ENCODE measurements at regions not wholly inside any gene's neighbourhood (a gene's known extent, or its start where the extent isn't known, plus 50 kb on each side); places are given as distances from the start of the nearest gene placed in this dataset.
"Not testable (repeated sequence)": the region's sequence is repeated elsewhere in the genome, so short reads cannot be mapped to it uniquely, and the experiment has no call there.

DNA sequence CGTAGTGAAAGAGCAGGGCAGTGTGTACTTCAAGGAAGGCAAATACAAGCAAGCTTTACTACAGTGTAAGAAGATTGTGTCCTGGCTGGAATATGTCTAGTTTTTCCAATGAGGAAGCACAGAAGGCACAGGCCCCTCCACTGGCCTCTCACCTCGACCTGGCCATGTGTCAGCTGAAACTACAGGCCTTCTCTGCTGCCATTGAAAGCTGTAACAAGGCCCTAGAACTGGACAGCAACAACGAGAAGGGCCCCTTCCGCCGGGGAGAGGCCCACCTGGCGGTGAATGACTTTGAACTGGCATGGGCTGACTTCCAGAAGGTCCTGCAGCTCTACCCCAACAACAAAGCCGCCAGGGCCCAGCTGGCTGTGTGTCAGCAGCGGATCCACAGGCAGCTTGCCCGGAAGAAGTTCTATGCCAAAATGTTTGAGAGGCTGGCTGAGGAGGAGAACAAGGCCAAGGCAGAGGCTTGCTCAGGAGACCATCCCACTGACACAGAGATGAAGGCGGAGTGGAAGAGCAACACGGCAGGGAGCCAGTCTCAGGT is 202.2 kb downstream of the SPATA31A6 start:
- TF ChIP-seq, protein P1, sequence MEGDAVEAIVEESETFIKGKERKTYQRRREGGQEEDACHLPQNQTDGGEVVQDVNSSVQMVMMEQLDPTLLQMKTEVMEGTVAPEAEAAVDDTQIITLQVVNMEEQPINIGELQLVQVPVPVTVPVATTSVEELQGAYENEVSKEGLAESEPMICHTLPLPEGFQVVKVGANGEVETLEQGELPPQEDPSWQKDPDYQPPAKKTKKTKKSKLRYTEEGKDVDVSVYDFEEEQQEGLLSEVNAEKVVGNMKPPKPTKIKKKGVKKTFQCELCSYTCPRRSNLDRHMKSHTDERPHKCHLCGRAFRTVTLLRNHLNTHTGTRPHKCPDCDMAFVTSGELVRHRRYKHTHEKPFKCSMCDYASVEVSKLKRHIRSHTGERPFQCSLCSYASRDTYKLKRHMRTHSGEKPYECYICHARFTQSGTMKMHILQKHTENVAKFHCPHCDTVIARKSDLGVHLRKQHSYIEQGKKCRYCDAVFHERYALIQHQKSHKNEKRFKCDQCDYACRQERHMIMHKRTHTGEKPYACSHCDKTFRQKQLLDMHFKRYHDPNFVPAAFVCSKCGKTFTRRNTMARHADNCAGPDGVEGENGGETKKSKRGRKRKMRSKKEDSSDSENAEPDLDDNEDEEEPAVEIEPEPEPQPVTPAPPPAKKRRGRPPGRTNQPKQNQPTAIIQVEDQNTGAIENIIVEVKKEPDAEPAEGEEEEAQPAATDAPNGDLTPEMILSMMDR (conservative IDR thresholded peaks at IDR 0.05 in 1 of 2, IDR thresholded peaks at IDR 0.05 in 1 of 2; ENCODE audit: low read depth in 1 of 2, low read length in 2 of 2): not testable (repeated sequence)
- not testable (repeated sequence) for TF ChIP-seq EZH2 (IDR thresholded peaks at IDR 0.05; ENCODE audit: low read length, missing control alignments)

Data from fibroblast of lung (primary cell).